GM23248 (cell line): ENCODE measurements at regions not wholly inside any gene's neighbourhood (a gene's known extent, or its start where the extent isn't known, plus 50 kb on each side); places are given as distances from the start of the nearest gene placed in this dataset.

ENCODE experiments used
- EZH2 ChIP-seq: fragments of 200-600 bp; sonication (generic); IDR thresholded peaks from 2 replicates; pipeline ENCODE4 v1.6.1; 2018; ENCODE audit warnings: antibody characterized with exemption, mild to moderate bottlenecking; ENCODE audit not compliant: insufficient read depth, poor library complexity, severe bottlenecking
- EZH2phosphoT487 ChIP-seq: fragments of 200-600 bp; sonication (generic); IDR thresholded peaks from 2 replicates; pipeline ENCODE4 v1.6.1; 2018; ENCODE audit warnings: antibody characterized with exemption, moderate library complexity, mild to moderate bottlenecking, low read depth; ENCODE audit not compliant: insufficient read depth

GRCh38 chr1:87939444-87939843, 610.8 kb downstream of the LMO4 start:
- TF ChIP-seq EZH2phosphoT487 (no peak), EZH2 (no peak)
